Prostate gland (tissue), 2 donors: ENCODE measurements at regions not wholly inside any gene's neighbourhood (a gene's known extent, or its start where the extent isn't known, plus 50 kb on each side); places are given as distances from the start of the nearest gene placed in this dataset.
A peak's percentile ranks its signal among the peaks of the same experiment; 100 is the strongest.

Source experiments
- DNase-seq: peaks from one replicate; pipeline ENCODE4 v3.0.0-alpha.2; 2019; ENCODE audit warnings: low spot score
- H3K27ac ChIP-seq, 2 donors: fragments of 200-600 bp; sonication (generic); 2 replicates each; pipeline ENCODE4 v1.5.1; 2017 to 2019
- H3K27me3 ChIP-seq: fragments of 200-600 bp; sonication (generic); replicated peaks from 2 replicates; pipeline ENCODE4 v1.5.1; 2019; ENCODE audit not compliant: insufficient read depth
- H3K36me3 ChIP-seq, 2 donors: fragments of 200-600 bp; sonication (generic); 1 replicate in 1 of 2; 2 replicates in 1 of 2; pipeline versions ENCODE4 v1.5.1 to v1.8.1; 2017 to 2019
- H3K4me1 ChIP-seq: fragments of 200-600 bp; sonication (generic); replicated peaks from 2 replicates; pipeline ENCODE4 v1.5.1; 2019
- H3K4me3 ChIP-seq, 2 donors: fragments of 200-600 bp; sonication (generic); 2 replicates each; pipeline ENCODE4 v1.5.1; 2017 to 2019
- H3K9me3 ChIP-seq: fragments of 200-600 bp; sonication (generic); 2 replicates; pipeline ENCODE4 v1.5.1; 2017
- POLR2A ChIP-seq: fragments of 450-650 bp; IDR thresholded peaks from one replicate; pipeline ENCODE4 v1.6.1; 2016; ENCODE audit warnings: antibody characterized with exemption, mild to moderate bottlenecking
- POLR2AphosphoS5 ChIP-seq: sonication (generic); formaldehyde crosslinking; IDR thresholded peaks from one replicate; pipeline ENCODE4 v1.6.1; 2017; ENCODE audit warnings: antibody characterized with exemption
- WGBS: methylation state at CpG from one replicate; pipeline ENCODE4 v1.1.5; 2018; 5-methylcytosine and 5-hydroxymethylcytosine counted together
- intact Hi-C: fragments of 100-400 bp; cut with DNase I; formaldehyde crosslinking; loops from one replicate; pipeline ENCODE4 v1.14.2; 2022
- TF ChIP-seq, protein P1 (sequence below), 4 experiments: fragments of 200-600 bp in 2 of 4; fragments of 450-650 bp in 2 of 4; sonication (generic) in 2 of 4; IDR thresholded peaks; 1 replicate in 3 of 4; 2 replicates in 1 of 4; pipeline ENCODE4 v1.5.1; 2016 to 2019; ENCODE audit warnings: antibody characterized with exemption in 4 of 4, mild to moderate bottlenecking in 2 of 4, moderate library complexity in 2 of 4

DNA sequence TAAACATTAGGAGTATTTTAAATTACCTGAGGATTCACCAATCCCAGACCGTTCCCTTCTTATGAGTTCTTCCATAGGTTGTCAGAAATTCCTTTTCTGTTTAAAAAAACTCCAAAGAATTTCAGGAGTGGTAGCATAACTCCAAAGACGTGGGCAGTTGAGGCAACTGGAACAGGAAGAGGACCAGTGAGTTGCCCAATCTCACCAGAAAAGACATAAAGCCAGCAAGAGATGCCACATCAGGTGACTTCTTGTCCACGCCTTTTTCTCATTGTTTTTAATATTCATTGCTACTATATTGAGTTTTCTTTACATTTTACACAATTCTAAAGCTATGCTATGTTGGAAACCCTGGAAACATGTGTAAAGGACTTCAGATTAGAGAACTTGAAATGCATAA is 88.1 kb upstream of the JAK1 start:
- DNase-seq: no peak
- Histone ChIP-seq H3K4me3 (no peak overlapping the region), H3K27ac (no peak overlapping the region), H3K9me3 (no peaks in the 10 kb centered on the region), H3K27me3 (no peaks in the 10 kb centered on the region), H3K4me1 (peaks cover 4% of the 10 kb centered on the region), H3K36me3 (no peaks in the 10 kb centered on the region)
- WGBS: 84% methylated on average over 3 of the region's 3 CpGs
- TF ChIP-seq, protein P1, sequence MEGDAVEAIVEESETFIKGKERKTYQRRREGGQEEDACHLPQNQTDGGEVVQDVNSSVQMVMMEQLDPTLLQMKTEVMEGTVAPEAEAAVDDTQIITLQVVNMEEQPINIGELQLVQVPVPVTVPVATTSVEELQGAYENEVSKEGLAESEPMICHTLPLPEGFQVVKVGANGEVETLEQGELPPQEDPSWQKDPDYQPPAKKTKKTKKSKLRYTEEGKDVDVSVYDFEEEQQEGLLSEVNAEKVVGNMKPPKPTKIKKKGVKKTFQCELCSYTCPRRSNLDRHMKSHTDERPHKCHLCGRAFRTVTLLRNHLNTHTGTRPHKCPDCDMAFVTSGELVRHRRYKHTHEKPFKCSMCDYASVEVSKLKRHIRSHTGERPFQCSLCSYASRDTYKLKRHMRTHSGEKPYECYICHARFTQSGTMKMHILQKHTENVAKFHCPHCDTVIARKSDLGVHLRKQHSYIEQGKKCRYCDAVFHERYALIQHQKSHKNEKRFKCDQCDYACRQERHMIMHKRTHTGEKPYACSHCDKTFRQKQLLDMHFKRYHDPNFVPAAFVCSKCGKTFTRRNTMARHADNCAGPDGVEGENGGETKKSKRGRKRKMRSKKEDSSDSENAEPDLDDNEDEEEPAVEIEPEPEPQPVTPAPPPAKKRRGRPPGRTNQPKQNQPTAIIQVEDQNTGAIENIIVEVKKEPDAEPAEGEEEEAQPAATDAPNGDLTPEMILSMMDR (IDR thresholded peaks at IDR 0.05): no peak
- TF ChIP-seq POLR2AphosphoS5 (no peak), POLR2A (no peak)
- intact Hi-C loops: no loop called here

DNA sequence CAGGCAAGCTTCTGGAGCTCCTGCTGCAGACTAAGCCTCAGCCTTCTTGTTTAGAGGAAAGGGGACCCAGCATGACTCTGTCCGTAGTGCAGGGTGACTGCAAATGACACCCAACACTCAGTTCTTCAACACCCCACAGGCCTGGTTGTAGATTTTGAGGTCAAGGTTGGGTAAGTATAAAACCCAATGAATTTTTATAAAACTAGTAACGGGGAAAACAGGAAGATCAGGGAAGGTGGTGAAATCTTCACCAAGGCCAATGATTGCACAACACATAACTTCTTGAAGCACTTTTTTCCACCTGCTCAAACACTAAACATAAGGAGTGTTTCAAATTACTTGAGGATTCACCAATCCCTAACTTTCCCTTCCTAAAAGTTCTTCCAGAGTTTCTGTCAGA is 89.4 kb upstream of the JAK1 start:
- intact Hi-C loops: no loop called here

DNA sequence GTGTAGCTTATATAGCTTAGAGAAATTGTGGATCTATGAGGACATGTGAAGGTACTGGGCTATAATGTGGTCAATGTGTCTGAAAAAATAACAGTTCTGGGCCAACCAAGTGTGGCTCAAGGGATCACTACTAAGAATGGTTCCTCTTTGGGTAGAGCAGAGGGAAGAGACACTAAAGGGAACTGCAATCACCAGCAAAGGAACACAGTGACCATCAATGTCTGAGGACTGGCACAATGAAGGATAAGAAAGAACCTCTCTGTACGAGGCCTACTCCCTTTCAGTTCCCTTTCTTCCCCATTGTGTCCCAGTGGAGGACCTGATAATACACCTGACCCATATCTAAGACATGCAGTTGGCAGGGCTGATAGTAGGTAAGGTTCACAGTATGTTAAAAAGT is 89.9 kb upstream of the JAK1 start:
- 78% methylated on average over 1 of the region's 1 CpG for WGBS
- Histone ChIP-seq H3K27me3 (no peaks in the 10 kb centered on the region), H3K4me1 (peaks cover 2% of the 10 kb centered on the region), H3K36me3 (no peaks in the 10 kb centered on the region), H3K9me3 (no peaks in the 10 kb centered on the region), H3K4me3 (no peak overlapping the region), H3K27ac (no peak overlapping the region)
- TF ChIP-seq, protein P1 (IDR thresholded peaks at IDR 0.05): no peak
- no peak for TF ChIP-seq POLR2AphosphoS5
- TF ChIP-seq POLR2A: no peak
- no peak for DNase-seq
- intact Hi-C loops: no loop called here

More for the DNA sequence above, 89.4 kb upstream of the JAK1 start:
- no peak for DNase-seq
- TF ChIP-seq POLR2A: no peak
- TF ChIP-seq, protein P1 (IDR thresholded peaks at IDR 0.05): no peak
- TF ChIP-seq POLR2AphosphoS5: no peak
- H3K27ac ChIP-seq: no peak overlapping the region
- H3K4me1 ChIP-seq: peaks cover 4% of the 10 kb centered on the region
- 89% methylated on average over 2 of the region's 2 CpGs for WGBS
- H3K9me3 ChIP-seq: no peaks in the 10 kb centered on the region
- no peaks in the 10 kb centered on the region for H3K36me3 ChIP-seq
- no peak overlapping the region for H3K4me3 ChIP-seq
- no peaks in the 10 kb centered on the region for H3K27me3 ChIP-seq

DNA sequence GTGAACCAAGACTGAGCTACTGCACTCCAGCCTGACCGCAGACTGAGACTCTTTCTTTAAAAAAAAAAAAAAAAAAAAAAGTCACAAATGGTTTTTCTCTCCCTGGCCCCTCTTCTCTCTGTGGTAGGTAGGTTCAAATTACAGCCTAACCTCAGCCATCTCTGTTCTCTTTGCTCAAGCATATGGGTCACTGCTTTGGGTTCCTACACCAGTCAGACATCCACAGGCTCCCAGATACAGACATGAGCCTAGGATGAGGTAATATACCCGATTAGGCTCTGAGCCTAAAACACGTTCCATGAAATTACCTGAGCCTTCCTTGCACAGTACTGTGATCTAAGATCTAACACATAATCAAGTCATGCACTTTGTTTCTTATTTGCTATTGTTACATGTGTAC is 90.5 kb upstream of the JAK1 start:
- H3K27me3 ChIP-seq: no peaks in the 10 kb centered on the region
- H3K27ac ChIP-seq: no peak overlapping the region
- H3K4me1 ChIP-seq: no peaks in the 10 kb centered on the region
- H3K4me3 ChIP-seq: no peak overlapping the region
- TF ChIP-seq POLR2A: no peak
- no peak for TF ChIP-seq POLR2AphosphoS5
- TF ChIP-seq, protein P1 (IDR thresholded peaks at IDR 0.05): no peak
- no peak for DNase-seq
- intact Hi-C loops: no loop called here
- H3K36me3 ChIP-seq: no peaks in the 10 kb centered on the region
- no peaks in the 10 kb centered on the region for H3K9me3 ChIP-seq
- 90% methylated on average over 3 of the region's 3 CpGs for WGBS

DNA sequence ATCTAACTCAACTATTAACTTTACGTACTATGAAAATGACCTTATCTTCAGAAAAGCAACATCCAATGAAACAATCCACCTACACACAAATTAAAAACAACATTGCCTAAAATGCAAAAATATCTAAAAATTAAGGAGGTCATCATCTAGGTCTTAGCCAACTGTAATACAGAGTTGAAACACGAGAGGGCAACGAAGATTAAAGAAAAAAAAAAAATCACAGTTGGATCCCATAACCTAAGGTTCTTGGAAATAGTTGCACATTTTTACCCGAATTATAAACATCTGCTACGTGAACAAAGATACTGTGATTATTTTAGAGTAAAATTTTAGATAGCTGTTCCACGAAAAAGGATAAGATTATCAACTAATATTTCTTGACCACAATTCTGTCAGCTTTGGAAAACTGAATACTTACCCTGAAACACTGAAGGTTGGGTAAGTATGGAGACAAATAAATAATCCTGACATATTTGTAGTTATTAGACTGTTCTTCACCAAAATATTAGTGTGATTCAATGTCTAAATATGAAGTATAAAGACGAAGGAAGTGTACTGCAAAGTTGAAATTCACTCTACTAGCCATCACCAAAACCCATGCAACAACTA is 88.0 kb upstream of the AK4 start:
- Histone ChIP-seq H3K27ac (no peak overlapping the region), H3K36me3 (no peaks in the 10 kb centered on the region), H3K9me3 (no peaks in the 10 kb centered on the region), H3K4me3 (no peak overlapping the region), H3K4me1 (peaks cover 6% of the 10 kb centered on the region), H3K27me3 (no peaks in the 10 kb centered on the region)
- intact Hi-C loops: loop anchor here (5.0 to 10.0 kb wide), 3 partner anchors 93 to 365 kb away; partner anchors contain the start of genes JAK1, LEPR, LEPROT and RAVER2
- WGBS: 22% methylated on average over 7 of the region's 7 CpGs
- DNase-seq: no peak
- no peak for TF ChIP-seq POLR2A
- TF ChIP-seq, protein P1 (IDR thresholded peaks at IDR 0.05): peak; percentile 25 to 74 (median 52)
